Gastroesophageal sphincter (tissue), 3 donors: ENCODE measurements at regions not wholly inside any gene's neighbourhood (a gene's known extent, or its start where the extent isn't known, plus 50 kb on each side); places are given as distances from the start of the nearest gene placed in this dataset.
"Not testable (repeated sequence)": the region's sequence is repeated elsewhere in the genome, so short reads cannot be mapped to it uniquely, and the experiment has no call there.

Source experiments
- CTCF ChIP-seq, 4 experiments: fragments of 200-600 bp in 2 of 4; fragments of 450-650 bp in 2 of 4; sonication (generic) in 1 of 4; IDR thresholded peaks; one replicate each; pipeline ENCODE4 v1.5.1; 2017 to 2019; ENCODE audit warnings: antibody characterized with exemption in 4 of 4, mild to moderate bottlenecking in 2 of 4, moderate library complexity in 2 of 4
- EP300 ChIP-seq: sonication (generic); formaldehyde crosslinking; IDR thresholded peaks from one replicate; pipeline ENCODE4 v1.6.1; 2017; ENCODE audit warnings: antibody characterized with exemption, mild to moderate bottlenecking
- POLR2A ChIP-seq, 2 donors: fragments of 450-650 bp; IDR thresholded peaks; one replicate each; pipeline ENCODE4 v1.6.1; 2017; ENCODE audit warnings: antibody characterized with exemption in 2 of 2, mild to moderate bottlenecking in 2 of 2, moderate library complexity in 1 of 2
- POLR2AphosphoS5 ChIP-seq: sonication (generic); formaldehyde crosslinking; IDR thresholded peaks from one replicate; pipeline ENCODE4 v1.6.1; 2017; ENCODE audit warnings: antibody characterized with exemption

- not testable (repeated sequence) for TF ChIP-seq CTCF (IDR thresholded peaks at IDR 0.05); POLR2A (IDR thresholded peaks at IDR 0.05); POLR2AphosphoS5; EP300
These were observed 250.5 kb downstream of the ANKRD30B start for GRCh38 chr18:14998360-14999042.
